DMS153 (cell line): ENCODE measurements at regions not wholly inside any gene's neighbourhood (a gene's known extent, or its start where the extent isn't known, plus 50 kb on each side); places are given as distances from the start of the nearest gene placed in this dataset.
"Not testable (repeated sequence)": the region's sequence is repeated elsewhere in the genome, so short reads cannot be mapped to it uniquely, and the experiment has no call there.

Experiments
- DNase-seq: peaks from one replicate; lab custom pipeline; 2025; lab: John Stamatoyannopoulos, UW

GRCh38 chr7:8314566-8314965 lies 52.6 kb upstream of the ICA1 start:
- no peak for DNase-seq

GRCh38 chr7:8319115-8319514 lies 57.1 kb upstream of the ICA1 start:
- no peak for DNase-seq

GRCh38 chr7:8320174-8320573 lies 58.2 kb upstream of the ICA1 start:
- DNase-seq: no peak

GRCh38 chr7:8321312-8321711 lies 59.3 kb upstream of the ICA1 start:
- no peak for DNase-seq

DNA sequence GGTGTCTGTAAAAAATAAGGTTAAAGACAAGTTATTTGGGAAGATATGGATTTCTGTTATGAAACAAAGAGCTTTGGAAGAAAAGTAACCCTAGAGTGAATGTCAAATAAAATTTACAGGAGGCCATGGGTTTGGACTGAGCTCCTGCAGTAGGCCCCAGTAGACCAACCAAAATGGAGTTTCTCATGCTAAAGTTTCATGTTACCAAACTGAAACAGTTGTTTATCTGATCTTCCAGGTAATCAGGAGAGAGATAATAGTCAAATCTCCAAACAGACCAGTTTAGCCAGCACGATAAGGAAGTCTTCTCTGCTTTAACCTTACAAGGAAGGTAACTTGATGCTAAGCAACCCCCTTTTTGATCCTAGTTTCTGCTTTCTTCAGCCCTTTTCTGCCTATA lies 60.7 kb upstream of the ICA1 start:
- DNase-seq: no peak

- DNase-seq: no peak
These were observed 63.1 kb upstream of the ICA1 start for GRCh38 chr7:8325067-8325466.

- DNase-seq: no peak
These were observed 65.2 kb upstream of the ICA1 start for GRCh38 chr7:8327199-8327598.

GRCh38 chr7:8338206-8338605 lies 76.2 kb upstream of the ICA1 start:
- no peak for DNase-seq

GRCh38 chr7:8343556-8343955 lies 81.6 kb upstream of the ICA1 start:
- peak; percentile 89 for DNase-seq

DNA sequence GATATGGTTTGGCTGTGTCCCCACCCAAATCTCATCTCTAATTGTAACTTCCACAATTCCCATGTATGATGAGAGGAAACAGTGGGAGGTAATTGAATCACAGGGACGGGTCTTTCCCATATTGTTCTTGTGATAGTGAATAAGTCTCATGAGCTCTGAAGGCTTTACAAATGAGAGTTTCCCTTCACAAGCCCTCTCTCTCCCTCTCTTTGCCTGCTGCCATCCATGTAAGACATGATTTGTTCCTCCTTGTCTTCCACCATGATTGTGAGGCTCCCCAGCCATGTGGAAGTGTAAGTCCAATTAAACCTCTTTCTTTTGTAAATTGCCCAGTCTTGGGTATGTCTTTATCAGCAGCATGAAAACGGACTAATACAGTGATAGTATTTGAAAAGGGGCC lies 85.4 kb upstream of the ICA1 start:
- DNase-seq: not testable (repeated sequence)

DNA sequence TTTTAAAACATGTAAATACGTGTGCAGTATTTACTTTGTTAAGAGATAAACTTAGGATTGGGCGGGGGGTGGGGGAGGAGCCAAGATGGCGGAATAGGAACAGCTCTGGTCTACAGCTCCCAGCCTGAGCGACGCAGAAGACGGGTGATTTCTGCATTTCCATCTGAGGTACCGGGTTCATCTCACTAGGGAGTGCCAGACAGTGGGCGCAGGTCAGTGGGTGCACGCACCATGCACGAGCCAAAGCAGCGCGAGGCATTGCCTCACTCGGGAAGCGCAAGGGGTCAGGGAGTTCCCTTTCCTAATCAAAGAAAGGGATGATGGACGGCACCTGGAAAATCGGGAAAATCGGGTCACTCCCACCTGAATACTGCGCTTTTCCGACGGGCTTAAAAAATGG lies 81.8 kb upstream of the NXPH1 start:
- DNase-seq: not testable (repeated sequence)

- DNase-seq: no peak
These were observed 79.4 kb upstream of the NXPH1 start for GRCh38 chr7:8353991-8354390.

GRCh38 chr7:8354503-8354902 lies 78.9 kb upstream of the NXPH1 start:
- DNase-seq: peak; percentile 27

- DNase-seq: no peak
These were observed 77.3 kb upstream of the NXPH1 start for GRCh38 chr7:8356071-8356470.

- DNase-seq: peak; percentile 38
These were observed 75.9 kb upstream of the NXPH1 start for GRCh38 chr7:8357536-8357935.

DNA sequence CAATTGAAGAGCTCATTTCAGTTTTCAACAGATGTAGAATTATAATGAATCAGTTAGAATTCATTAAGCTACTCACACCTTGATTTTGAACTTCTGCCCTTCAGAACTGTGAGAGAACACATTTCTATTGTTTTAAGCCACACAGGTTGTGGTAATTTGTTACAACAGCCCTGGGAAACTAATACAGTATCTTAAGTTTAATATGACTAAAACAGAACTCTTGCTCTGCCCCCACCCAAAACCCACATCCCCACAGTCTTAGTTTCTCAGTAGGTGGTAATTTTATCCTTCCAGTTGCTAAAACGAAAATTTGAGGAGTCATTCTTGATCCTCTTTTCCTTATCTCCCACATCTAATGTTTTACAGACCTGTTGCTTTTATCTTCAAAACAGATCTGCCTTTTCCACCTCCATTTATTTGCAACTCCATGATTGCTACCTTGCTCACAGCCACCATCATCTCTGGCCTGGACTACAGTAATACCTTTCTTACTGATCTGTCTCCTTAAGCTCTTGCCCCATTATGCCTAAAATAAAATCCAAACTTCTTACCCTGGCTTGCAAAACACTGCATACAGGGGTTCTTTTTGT lies 72.8 kb upstream of the NXPH1 start:
- no peak for DNase-seq

DNA sequence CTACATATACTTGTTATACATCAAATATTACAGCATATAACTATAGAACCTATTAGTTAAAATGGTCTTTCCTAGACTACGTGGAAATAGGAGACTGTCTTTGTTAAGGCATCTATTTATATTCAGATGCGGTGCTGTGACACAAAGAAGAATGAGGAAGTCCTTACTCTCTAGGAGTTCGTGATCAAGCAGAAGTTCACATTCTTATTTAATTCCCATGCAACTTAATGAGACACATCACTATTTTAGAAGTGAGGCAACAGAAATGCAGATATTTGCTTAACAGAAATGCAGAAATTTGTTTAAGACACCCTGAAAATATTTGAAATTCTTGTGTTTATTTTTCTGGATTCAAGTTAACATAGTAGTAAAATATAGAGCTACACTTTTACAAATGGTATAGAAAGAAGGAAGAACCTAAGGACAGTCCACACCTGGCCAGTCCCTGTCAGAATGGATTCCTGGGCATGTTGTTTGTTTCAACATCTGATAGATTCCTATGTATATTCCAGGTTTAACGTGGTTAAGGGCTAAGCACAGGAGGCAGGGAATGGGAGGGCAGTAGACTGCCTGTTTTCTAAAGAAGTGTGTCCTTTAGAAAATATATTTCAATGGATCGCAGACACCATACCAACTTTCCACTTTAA lies 70.6 kb upstream of the NXPH1 start:
- DNase-seq: no peak

GRCh38 chr7:8363407-8364015 lies 69.9 kb upstream of the NXPH1 start:
- peak; percentile 26 for DNase-seq

- peak; percentile 75 for DNase-seq
These were observed 67.8 kb upstream of the NXPH1 start for GRCh38 chr7:8365499-8366110.

- not testable (repeated sequence) for DNase-seq
These were observed 65.4 kb upstream of the NXPH1 start for GRCh38 chr7:8368007-8368406.

GRCh38 chr7:8371742-8372141 lies 61.7 kb upstream of the NXPH1 start:
- DNase-seq: no peak

GRCh38 chr7:8373851-8374250 lies 59.6 kb upstream of the NXPH1 start:
- DNase-seq: no peak

- DNase-seq: no peak
These were observed 54.9 kb upstream of the NXPH1 start for GRCh38 chr7:8378349-8379019.
